Cardiac fibroblast (primary cell): ENCODE measurements at regions not wholly inside any gene's neighbourhood (a gene's known extent, or its start where the extent isn't known, plus 50 kb on each side); places are given as distances from the start of the nearest gene placed in this dataset.
A peak's percentile ranks its signal among the peaks of the same experiment; 100 is the strongest.

Experiments
- DNase-seq, 2 donors: peaks; one replicate each; pipeline versions ENCODE4 v3.0.0 to v3.0.0-alpha.2; 2010; ENCODE audit warnings: low read depth in 2 of 2
- H3K4me3 ChIP-seq, 2 donors: replicated peaks in 1 of 2; 1 replicate in 1 of 2; 2 replicates in 1 of 2; pipeline ENCODE4 v1.5.1; 2011; ENCODE audit warnings: low read depth in 2 of 2, low read length in 2 of 2, mild to moderate bottlenecking in 2 of 2, moderate library complexity in 1 of 2
- TF ChIP-seq, protein P1 (sequence below): IDR thresholded peaks from one replicate; pipeline ENCODE4 v1.5.1; 2011; ENCODE audit warnings: low read depth, mild to moderate bottlenecking, low read length, inconsistent platforms

DNA sequence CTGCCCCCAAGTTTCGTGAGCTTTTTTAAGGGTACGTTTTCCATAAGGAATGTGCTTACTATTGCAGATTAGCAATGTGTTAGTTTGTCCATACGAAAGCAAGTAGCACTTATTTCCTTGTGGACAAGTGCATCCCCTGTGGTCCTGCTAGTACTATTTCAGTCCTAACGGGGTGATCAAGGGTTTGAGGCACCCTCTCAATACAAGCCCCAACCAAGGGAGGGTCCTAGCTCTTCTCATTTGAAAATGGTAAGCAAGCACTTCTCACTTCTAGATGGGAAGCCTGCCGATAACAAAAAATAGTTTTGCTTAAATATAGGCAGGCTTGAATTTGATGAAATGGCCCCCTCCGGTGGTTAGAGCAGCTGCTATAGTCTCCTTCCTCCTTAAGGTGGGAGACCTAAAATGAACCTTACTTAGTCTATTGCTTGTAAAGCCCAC is 64.0 kb upstream of the HMCN1 start:
- TF ChIP-seq, protein P1, sequence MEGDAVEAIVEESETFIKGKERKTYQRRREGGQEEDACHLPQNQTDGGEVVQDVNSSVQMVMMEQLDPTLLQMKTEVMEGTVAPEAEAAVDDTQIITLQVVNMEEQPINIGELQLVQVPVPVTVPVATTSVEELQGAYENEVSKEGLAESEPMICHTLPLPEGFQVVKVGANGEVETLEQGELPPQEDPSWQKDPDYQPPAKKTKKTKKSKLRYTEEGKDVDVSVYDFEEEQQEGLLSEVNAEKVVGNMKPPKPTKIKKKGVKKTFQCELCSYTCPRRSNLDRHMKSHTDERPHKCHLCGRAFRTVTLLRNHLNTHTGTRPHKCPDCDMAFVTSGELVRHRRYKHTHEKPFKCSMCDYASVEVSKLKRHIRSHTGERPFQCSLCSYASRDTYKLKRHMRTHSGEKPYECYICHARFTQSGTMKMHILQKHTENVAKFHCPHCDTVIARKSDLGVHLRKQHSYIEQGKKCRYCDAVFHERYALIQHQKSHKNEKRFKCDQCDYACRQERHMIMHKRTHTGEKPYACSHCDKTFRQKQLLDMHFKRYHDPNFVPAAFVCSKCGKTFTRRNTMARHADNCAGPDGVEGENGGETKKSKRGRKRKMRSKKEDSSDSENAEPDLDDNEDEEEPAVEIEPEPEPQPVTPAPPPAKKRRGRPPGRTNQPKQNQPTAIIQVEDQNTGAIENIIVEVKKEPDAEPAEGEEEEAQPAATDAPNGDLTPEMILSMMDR, result peak; percentile 54
- H3K4me3 ChIP-seq, result no peak overlapping the region
- DNase-seq, result peak; percentile 71 to 72

DNA sequence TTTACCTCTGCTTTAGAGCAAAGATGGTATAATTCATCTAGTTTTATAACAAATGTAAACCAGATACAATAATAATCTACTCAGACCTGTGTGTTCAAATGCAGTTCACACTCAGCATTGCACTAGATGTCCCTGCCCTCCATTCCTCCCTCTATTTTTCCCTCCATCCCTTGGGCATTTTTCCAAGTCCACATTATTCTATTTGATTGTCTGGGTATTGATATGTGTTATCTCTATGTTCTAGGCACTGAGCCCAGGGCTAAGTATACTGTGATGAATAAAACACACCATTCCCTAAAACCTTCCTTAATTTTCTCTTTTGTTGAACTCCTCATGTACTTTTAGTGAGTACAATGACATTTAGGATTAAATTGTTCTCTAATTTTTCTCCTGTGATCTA is 66.2 kb upstream of the HMCN1 start:
- no peak overlapping the region for H3K4me3 ChIP-seq
- TF ChIP-seq, protein P1, result no peak
- no peak for DNase-seq

DNA sequence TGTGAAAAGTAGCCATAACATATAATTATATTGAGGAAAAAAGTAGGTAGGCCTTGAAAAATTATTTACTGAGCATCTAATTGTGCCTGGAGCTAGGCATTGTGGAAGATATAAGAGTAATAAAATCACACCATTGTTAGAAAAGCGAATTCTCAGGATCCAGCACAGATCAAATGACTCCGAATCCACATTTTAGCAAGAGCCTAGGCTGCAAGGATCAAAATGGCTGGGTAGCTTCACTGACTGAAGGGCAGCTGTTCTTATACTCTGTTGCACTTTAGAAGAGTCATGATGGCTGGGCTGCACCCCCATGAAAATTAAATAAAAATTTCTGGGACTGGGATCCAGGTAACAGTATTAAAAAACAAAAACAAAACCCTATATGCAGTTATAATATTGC is 67.6 kb upstream of the HMCN1 start:
- H3K4me3 ChIP-seq, result no peak overlapping the region
- DNase-seq, result no peak
- TF ChIP-seq, protein P1, result no peak

DNA sequence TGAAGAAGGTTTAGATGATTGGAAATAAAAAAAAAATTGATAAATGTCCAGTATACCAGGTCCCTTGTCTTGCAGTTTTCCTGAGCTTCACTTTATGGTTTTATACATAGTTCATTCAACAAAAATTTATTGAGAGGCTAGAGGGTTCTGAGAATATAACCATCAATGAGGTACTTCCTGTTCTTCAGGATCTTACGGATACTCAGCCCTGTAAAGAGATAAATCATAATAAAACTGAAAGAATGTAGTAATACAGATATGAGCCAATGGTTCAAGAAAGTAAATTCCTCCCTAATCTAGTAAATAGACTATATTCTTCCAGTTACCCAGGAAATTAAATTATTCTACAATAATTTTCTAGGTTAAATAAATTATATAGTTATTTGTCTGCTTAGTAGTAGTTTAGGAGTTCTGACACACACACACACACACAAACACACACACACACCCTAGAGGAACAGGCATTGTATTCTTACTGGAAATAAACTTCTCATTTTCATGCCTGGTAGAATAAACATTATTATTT is 70.4 kb upstream of the HMCN1 start:
- no peak for DNase-seq
- no peak overlapping the region for H3K4me3 ChIP-seq
- TF ChIP-seq, protein P1, result no peak

DNA sequence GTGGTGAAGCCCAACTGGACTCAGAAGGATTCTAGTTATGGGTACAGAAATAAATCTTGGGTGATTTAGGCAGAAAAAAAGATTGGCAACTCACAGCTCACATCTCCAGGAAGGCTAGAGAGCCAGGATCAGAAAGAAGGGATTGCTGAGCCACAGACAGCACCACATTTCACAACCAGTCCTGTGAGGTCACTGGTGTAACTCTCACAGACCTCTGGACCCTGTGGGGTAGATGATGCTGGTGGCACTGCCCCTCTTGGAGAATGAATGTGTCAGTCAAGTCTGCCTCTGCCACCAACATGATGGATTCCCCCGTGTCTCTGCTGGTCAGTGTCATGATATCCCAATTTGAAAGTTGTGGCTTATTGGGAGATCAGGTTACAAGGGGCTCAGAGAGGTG is 70.9 kb upstream of the HMCN1 start:
- no peak for DNase-seq
- TF ChIP-seq, protein P1, result no peak
- H3K4me3 ChIP-seq, result no peak overlapping the region

DNA sequence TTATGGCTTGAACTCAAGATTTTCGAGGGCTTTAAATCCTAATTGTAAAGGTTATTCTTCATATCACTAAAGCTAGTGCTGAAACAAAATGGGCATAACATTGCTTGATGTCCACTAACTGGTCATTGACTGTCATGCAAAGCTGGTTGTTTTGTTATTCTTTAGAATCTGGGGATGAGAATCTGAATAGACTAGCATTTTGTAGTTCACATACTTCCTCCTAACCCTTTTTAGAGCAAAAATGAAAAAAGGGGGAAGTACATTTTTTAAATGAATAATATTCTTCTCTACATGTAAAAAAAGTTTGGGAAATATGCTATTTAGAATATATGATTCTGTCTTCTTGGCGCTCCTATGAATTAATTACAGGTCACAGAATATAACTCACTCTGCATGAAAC is 72.2 kb upstream of the HMCN1 start:
- H3K4me3 ChIP-seq, result no peak overlapping the region
- TF ChIP-seq, protein P1, result no peak
- DNase-seq, result no peak

DNA sequence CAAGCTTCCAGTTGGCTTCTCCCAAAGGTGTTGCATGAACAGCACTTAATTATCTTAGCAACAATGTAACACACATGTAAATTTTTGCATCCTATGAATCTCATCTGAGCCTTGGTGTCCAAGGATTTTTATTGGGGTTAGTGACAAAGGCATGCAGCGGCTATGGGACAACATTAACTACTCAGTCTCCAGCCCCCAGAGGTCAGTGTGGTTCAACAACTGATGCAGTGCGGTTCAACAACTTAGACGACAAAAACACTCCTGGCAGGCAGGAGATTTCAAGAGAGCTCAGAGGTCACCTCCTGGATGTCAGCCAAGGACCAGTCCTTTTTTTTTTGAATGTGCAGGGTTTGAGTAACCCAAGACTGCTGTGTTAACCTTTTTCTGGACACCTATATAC is 77.5 kb upstream of the HMCN1 start:
- no peak overlapping the region for H3K4me3 ChIP-seq
- DNase-seq, result no peak
- TF ChIP-seq, protein P1, result no peak
